ENCODE measurements at regions not wholly inside any gene's neighbourhood (a gene's known extent, or its start where the extent isn't known, plus 50 kb on each side); places are given as distances from the start of the nearest gene placed in this dataset.

GRCh38 chr20:40449974-40450616 is 238.9 kb downstream of the MAFB start:
- Histone ChIP-seq H3K36me3 (ENCODE audit: control insufficient read depth in 2 of 3, insufficient read depth in 3 of 3, low read length in 3 of 3) (no peaks in the 10 kb centered on the region), H3K9me3 (ENCODE audit: control insufficient read depth in 2 of 3, insufficient read depth in 1 of 3, low read length in 3 of 3) (peaks cover 0 to 7% (median 0%) of the 10 kb centered on the region in 3 donors), H3K9ac (ENCODE audit: low read length in 3 of 3) (no peak overlapping the region), H3K4me1 (ENCODE audit: control insufficient read depth in 2 of 3, insufficient read depth in 2 of 3, low read depth in 1 of 3, low read length in 3 of 3) (no peaks in the 10 kb centered on the region), H3K4me3 (ENCODE audit: low read length in 3 of 3) (no peak overlapping the region), H3K27me3 (ENCODE audit: control insufficient read depth, insufficient read depth, low read length) (no peaks in the 10 kb centered on the region), H3K27ac (ENCODE audit: low read depth in 2 of 2, low read length in 2 of 2) (no peak overlapping the region)
- FAIRE-seq (no peak), DNase-seq (no peak)
- intact Hi-C loops (cut with DNase I): no loop called here
- no peak for TF ChIP-seq CTCF (IDR thresholded peaks at IDR 0.05; ENCODE audit: borderline replicate concordance, extremely low read depth, insufficient read depth)

GRCh38 chr20:40449144-40449690 is 239.8 kb downstream of the MAFB start:
- FAIRE-seq (no peak), DNase-seq (no peak)
- Histone ChIP-seq H3K4me1 (ENCODE audit: control insufficient read depth in 2 of 3, insufficient read depth in 2 of 3, low read depth in 1 of 3, low read length in 3 of 3) (no peaks in the 10 kb centered on the region), H3K36me3 (ENCODE audit: control insufficient read depth in 2 of 3, insufficient read depth in 3 of 3, low read length in 3 of 3) (no peaks in the 10 kb centered on the region), H3K9ac (ENCODE audit: low read length in 3 of 3) (no peak overlapping the region), H3K27ac (ENCODE audit: low read depth in 2 of 2, low read length in 2 of 2) (no peak overlapping the region), H3K4me3 (ENCODE audit: low read length in 3 of 3) (peak overlapping the region in 1 of 3 donors; percentile 16), H3K9me3 (ENCODE audit: control insufficient read depth in 2 of 3, insufficient read depth in 1 of 3, low read length in 3 of 3) (peaks cover 0 to 7% (median 0%) of the 10 kb centered on the region in 3 donors), H3K27me3 (ENCODE audit: control insufficient read depth, insufficient read depth, low read length) (no peaks in the 10 kb centered on the region)
- intact Hi-C loops (cut with DNase I): no loop called here
- no peak for TF ChIP-seq CTCF (IDR thresholded peaks at IDR 0.05; ENCODE audit: borderline replicate concordance, extremely low read depth, insufficient read depth)

- intact Hi-C loops (cut with DNase I): no loop called here
- no peak overlapping the region for H3K9ac ChIP-seq (ENCODE audit: low read length in 3 of 3)
- no peaks in the 10 kb centered on the region for H3K9me3 ChIP-seq (ENCODE audit: control insufficient read depth in 2 of 3, insufficient read depth in 1 of 3, low read length in 3 of 3)
- no peaks in the 10 kb centered on the region for H3K27me3 ChIP-seq (ENCODE audit: control insufficient read depth, insufficient read depth, low read length)
- no peak overlapping the region for H3K4me3 ChIP-seq (ENCODE audit: low read length in 3 of 3)
- H3K36me3 ChIP-seq (ENCODE audit: control insufficient read depth in 2 of 3, insufficient read depth in 3 of 3, low read length in 3 of 3): no peaks in the 10 kb centered on the region
- H3K4me1 ChIP-seq (ENCODE audit: control insufficient read depth in 2 of 3, insufficient read depth in 2 of 3, low read depth in 1 of 3, low read length in 3 of 3): no peaks in the 10 kb centered on the region
- DNase-seq (peak in 1 of 5 donors; percentile 60), FAIRE-seq (no peak)
- no peak for TF ChIP-seq CTCF (IDR thresholded peaks at IDR 0.05; ENCODE audit: borderline replicate concordance, extremely low read depth, insufficient read depth)
- no peak overlapping the region for H3K27ac ChIP-seq (ENCODE audit: low read depth in 2 of 2, low read length in 2 of 2)
Observed at GRCh38 chr20:40446888-40447287, 242.1 kb downstream of the MAFB start.

Measured in kidney (tissue), 13 donors.